PC-3 (cell line): ENCODE measurements at regions not wholly inside any gene's neighbourhood (a gene's known extent, or its start where the extent isn't known, plus 50 kb on each side); places are given as distances from the start of the nearest gene placed in this dataset.

Experiments used
- ATAC-seq: fragments of 200-7000 bp; cut with Tn5 transposase; 2 replicates; pipeline ENCODE4 v1.9.1; 2020; ENCODE audit warnings: mild to moderate bottlenecking, moderate library complexity
- BruUV-seq: library from RNA; stranded (reverse); fragments of 400-500 nt; replicated peaks from 2 replicates; lab custom pipeline; 2021; lab: Mats Ljungman, UMichigan
- CTCF ChIA-PET: fragments of 300-600 bp; sonication (Branson Sonifier 250); formaldehyde crosslinking; loops from one replicate; lab custom pipeline; 2022; ENCODE audit warnings: antibody characterized with exemption; lab: Charles Lee
- POLR2A ChIA-PET: fragments of 300-600 bp; sonication (Branson Sonifier 250); formaldehyde crosslinking; loops from one replicate; lab custom pipeline; 2022; ENCODE audit warnings: antibody characterized with exemption; ENCODE audit not compliant: unreplicated experiment; lab: Charles Lee
- DNase-seq: peaks from one replicate; pipeline ENCODE4 v3.0.0-alpha.2; 2015
- H2AFZ ChIP-seq: fragments of 300-600 bp; sonication (generic); 2 replicates; pipeline ENCODE4 v1.6.0; 2016; ENCODE audit warnings: antibody characterized with exemption, low read length
- H3F3A ChIP-seq: fragments of 300-600 bp; sonication (generic); one replicate; pipeline ENCODE4 v1.6.0; 2017; ENCODE audit warnings: antibody characterized with exemption, low read length, control low read depth, mild to moderate bottlenecking; ENCODE audit not compliant: unreplicated experiment
- H3K27ac ChIP-seq: fragments of 300-600 bp; sonication (generic); 2 replicates; pipeline ENCODE4 v1.5.1; 2016; ENCODE audit warnings: mild to moderate bottlenecking, low read length
- H3K27me3 ChIP-seq: fragments of 300-600 bp; sonication (generic); 2 replicates; pipeline ENCODE4 v1.6.1; 2016; ENCODE audit warnings: low read length, mixed read lengths
- H3K36me3 ChIP-seq: fragments of 300-600 bp; sonication (generic); 2 replicates; pipeline ENCODE4 v1.6.1; 2016; ENCODE audit warnings: low read depth, mixed run types, low read length, mixed read lengths
- H3K4me1 ChIP-seq: fragments of 300-600 bp; sonication (generic); 2 replicates; pipeline ENCODE4 v1.5.1; 2016; ENCODE audit warnings: low read length; ENCODE audit not compliant: insufficient read depth
- H3K4me2 ChIP-seq: fragments of 300-600 bp; sonication (generic); 2 replicates; pipeline ENCODE4 v1.6.0; 2016; ENCODE audit warnings: low read length
- H3K4me3 ChIP-seq: fragments of 300-600 bp; sonication (generic); 2 replicates; pipeline ENCODE4 v1.5.1; 2016; ENCODE audit warnings: mild to moderate bottlenecking, low read length, mixed read lengths
- H3K79me2 ChIP-seq: fragments of 300-600 bp; sonication (generic); 2 replicates; pipeline ENCODE4 v1.6.1; 2017; ENCODE audit warnings: low read length, mixed read lengths
- H3K9ac ChIP-seq: fragments of 300-600 bp; sonication (generic); 2 replicates; pipeline ENCODE4 v1.6.0; 2016; ENCODE audit warnings: mild to moderate bottlenecking, low read length
- H3K9me2 ChIP-seq: fragments of 300-600 bp; sonication (generic); replicated peaks from 2 replicates; pipeline ENCODE4 v1.6.1; 2016; ENCODE audit warnings: mixed run types, low read length, mixed read lengths
- H3K9me3 ChIP-seq: fragments of 300-600 bp; sonication (generic); 2 replicates; pipeline ENCODE4 v1.6.1; 2016; ENCODE audit warnings: low read length, mixed read lengths
- H4K20me1 ChIP-seq: fragments of 300-600 bp; sonication (generic); 2 replicates; pipeline ENCODE4 v1.6.1; 2016; ENCODE audit warnings: low read length, mixed read lengths
- CTCF ChIP-seq: fragments of 300-600 bp; sonication (generic); conservative IDR thresholded peaks from 2 replicates; pipeline ENCODE4 v1.5.1; 2017; ENCODE audit warnings: antibody characterized with exemption, low read depth, mild to moderate bottlenecking, low read length
- EZH2 ChIP-seq: fragments of 300-600 bp; sonication (generic); IDR thresholded peaks from one replicate; pipeline ENCODE4 v1.6.1; 2017; ENCODE audit warnings: antibody characterized with exemption, mild to moderate bottlenecking, low read length; ENCODE audit not compliant: unreplicated experiment
- EZH2phosphoT487 ChIP-seq: fragments of 300-600 bp; sonication (generic); IDR thresholded peaks from 2 replicates; pipeline ENCODE4 v1.6.1; 2018; ENCODE audit warnings: mild to moderate bottlenecking, antibody characterized with exemption, low read length, borderline replicate concordance
- intact Hi-C: fragments of 100-400 bp; cut with micrococcal nuclease; formaldehyde crosslinking; loops from 2 replicates; pipeline ENCODE4 v1.9.0; 2023

- H3K9me3 ChIP-seq = no peaks in the 10 kb centered on the region
- H3K27ac ChIP-seq = no peak overlapping the region
- no peaks in the 10 kb centered on the region for H3F3A ChIP-seq
- no peaks in the 10 kb centered on the region for H3K9me2 ChIP-seq
- no peaks in the 10 kb centered on the region for H3K36me3 ChIP-seq
- H3K4me3 ChIP-seq = no peak overlapping the region
- no peak for ATAC-seq
- CTCF ChIA-PET = no interaction called here
- no peak overlapping the region for H3K9ac ChIP-seq
- TF ChIP-seq EZH2 (no peak), EZH2phosphoT487 (no peak), CTCF (no peak)
- POLR2A ChIA-PET = no interaction called here
- DNase-seq = no peak
- H4K20me1 ChIP-seq = no peaks in the 10 kb centered on the region
- no peaks in the 10 kb centered on the region for H3K4me1 ChIP-seq
- H3K4me2 ChIP-seq = no peak overlapping the region
- H3K79me2 ChIP-seq = no peaks in the 10 kb centered on the region
- no TSS peak for BruUV-seq
- H2AFZ ChIP-seq = no peak overlapping the region
- intact Hi-C loops = no loop called here
- H3K27me3 ChIP-seq = no peaks in the 10 kb centered on the region
Measured at GRCh38 chr18:30860741-30861140, 181.8 kb downstream of the DSC3 start.

- TF ChIP-seq EZH2 = no peak
- TF ChIP-seq CTCF = no peak
- TF ChIP-seq EZH2phosphoT487 = no peak
- intact Hi-C loops = no loop called here
- Histone ChIP-seq H3K9me2 (no peaks in the 10 kb centered on the region), H3K36me3 (no peaks in the 10 kb centered on the region), H3K4me2 (no peak overlapping the region), H3K27ac (no peak overlapping the region), H3K9ac (no peak overlapping the region), H3K9me3 (no peaks in the 10 kb centered on the region), H3K79me2 (no peaks in the 10 kb centered on the region), H2AFZ (no peak overlapping the region), H3K4me3 (no peak overlapping the region), H3K27me3 (no peaks in the 10 kb centered on the region), H3K4me1 (no peaks in the 10 kb centered on the region), H4K20me1 (no peaks in the 10 kb centered on the region), H3F3A (no peaks in the 10 kb centered on the region)
- ChIA-PET CTCF (interaction anchor here (0.7 kb wide), 1 partner anchor 86 kb away, joined by 3 read pairs; no protein-coding TSS in a partner anchor), POLR2A (no interaction called here)
- BruUV-seq = no TSS peak
- no peak for ATAC-seq
- no peak for DNase-seq
Measured at GRCh38 chr18:30859036-30859435, 183.5 kb downstream of the DSC3 start.

- DNase-seq = no peak
- Histone ChIP-seq H4K20me1 (no peaks in the 10 kb centered on the region), H3K9me3 (no peaks in the 10 kb centered on the region), H3K4me1 (no peaks in the 10 kb centered on the region), H3K27me3 (no peaks in the 10 kb centered on the region), H3F3A (no peaks in the 10 kb centered on the region), H3K9ac (no peak overlapping the region), H3K4me3 (no peak overlapping the region), H3K27ac (no peak overlapping the region), H3K9me2 (no peaks in the 10 kb centered on the region), H3K79me2 (no peaks in the 10 kb centered on the region), H2AFZ (no peak overlapping the region), H3K4me2 (no peak overlapping the region), H3K36me3 (no peaks in the 10 kb centered on the region)
- no TSS peak for BruUV-seq
- POLR2A ChIA-PET = no interaction called here
- intact Hi-C loops = no loop called here
- CTCF ChIA-PET = interaction anchor here (0.7 kb wide), 1 partner anchor 87 kb away, joined by 3 read pairs; no protein-coding TSS in a partner anchor
- ATAC-seq = no peak
- no peak for TF ChIP-seq EZH2
- TF ChIP-seq CTCF = no peak
Measured at GRCh38 chr18:30858560-30858959, 184.0 kb downstream of the DSC3 start.
